SK-N-MC (cell line): ENCODE measurements at regions not wholly inside any gene's neighbourhood (a gene's known extent, or its start where the extent isn't known, plus 50 kb on each side); places are given as distances from the start of the nearest gene placed in this dataset.

Source experiments
- EZH2 ChIP-seq: fragments of 200-600 bp; sonication (generic); IDR thresholded peaks from one replicate; pipeline ENCODE4 v1.6.1; 2017; ENCODE audit warnings: antibody characterized with exemption
- FOXP2 ChIP-seq: optimal IDR thresholded peaks from 2 replicates; pipeline ENCODE3; 2011; ENCODE audit warnings: mild to moderate bottlenecking, moderate library complexity; ENCODE audit not compliant: insufficient read depth; ENCODE audit errors: extremely low read length, control extremely low read depth
- POLR2AphosphoS5 ChIP-seq: IDR thresholded peaks from 2 replicates; pipeline ENCODE4 v1.6.1; 2012; ENCODE audit warnings: mild to moderate bottlenecking, low read depth, low read length, borderline replicate concordance

DNA sequence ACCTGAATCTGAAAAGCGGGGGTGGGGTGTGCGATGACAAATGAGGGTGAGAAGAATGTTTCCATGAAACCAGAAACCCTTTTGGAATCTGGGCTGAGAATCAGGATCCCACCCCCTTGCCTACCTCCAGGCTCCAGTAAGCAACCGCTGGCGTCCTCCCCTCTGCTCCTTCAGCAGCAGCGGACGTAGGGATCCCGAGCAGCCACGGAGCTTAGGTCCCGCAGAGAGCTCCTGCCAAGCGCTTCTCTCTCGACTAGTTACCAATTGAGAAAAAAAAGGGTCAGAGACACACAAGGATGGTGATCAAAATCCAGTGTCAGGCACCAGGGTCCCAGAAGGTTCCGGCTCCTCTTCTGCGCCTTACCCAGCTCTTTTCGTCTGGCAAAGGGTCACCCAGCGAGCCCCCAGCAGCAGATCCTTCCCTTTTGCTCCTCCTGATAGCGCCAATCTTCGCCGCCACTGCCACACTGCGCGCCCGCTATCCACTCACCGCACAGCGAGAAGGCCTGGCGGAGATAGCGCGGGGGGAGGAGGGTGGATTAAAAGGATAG, 733.5 kb downstream of the ZWINT start:
- TF ChIP-seq POLR2AphosphoS5 = no peak
- no peak for TF ChIP-seq EZH2
- TF ChIP-seq FOXP2 = no peak
